Mucosa of stomach (tissue), 1 donor: ENCODE measurements at regions not wholly inside any gene's neighbourhood (a gene's known extent, or its start where the extent isn't known, plus 50 kb on each side); places are given as distances from the start of the nearest gene placed in this dataset.

Source experiments
- H3K27me3 ChIP-seq: one replicate; pipeline ENCODE4 v1.7.0; 2013; ENCODE audit warnings: mild to moderate bottlenecking, low read length; ENCODE audit not compliant: control insufficient read depth, insufficient read depth
- H3K36me3 ChIP-seq: one replicate; pipeline ENCODE4 v1.7.0; 2013; ENCODE audit warnings: low read length; ENCODE audit not compliant: control insufficient read depth, insufficient read depth
- H3K4me1 ChIP-seq: one replicate; pipeline ENCODE4 v1.7.0; 2013; ENCODE audit warnings: mild to moderate bottlenecking, low read length; ENCODE audit not compliant: control insufficient read depth, insufficient read depth
- H3K4me3 ChIP-seq: one replicate; pipeline ENCODE4 v1.7.0; 2013; ENCODE audit warnings: low read length
- H3K9ac ChIP-seq: one replicate; pipeline ENCODE4 v1.7.0; 2013; ENCODE audit warnings: mild to moderate bottlenecking, low read length, moderate library complexity
- H3K9me3 ChIP-seq: one replicate; pipeline ENCODE4 v1.7.0; 2013; ENCODE audit warnings: mild to moderate bottlenecking, low read length, moderate library complexity; ENCODE audit not compliant: control insufficient read depth
- donor health status: Pancreatic carcinoma.

GRCh38 chr12:127237151-127237550, 1029.8 kb upstream of the TMEM132C start:
- H3K4me1 ChIP-seq = no peaks in the 10 kb centered on the region
- no peak overlapping the region for H3K9ac ChIP-seq
- H3K27me3 ChIP-seq = no peaks in the 10 kb centered on the region
- no peaks in the 10 kb centered on the region for H3K9me3 ChIP-seq
- H3K36me3 ChIP-seq = no peaks in the 10 kb centered on the region
- no peak overlapping the region for H3K4me3 ChIP-seq

GRCh38 chr12:127238107-127238506, 1028.9 kb upstream of the TMEM132C start:
- Histone ChIP-seq H3K4me1 (no peaks in the 10 kb centered on the region), H3K27me3 (no peaks in the 10 kb centered on the region)

GRCh38 chr12:127239781-127240180, 1027.2 kb upstream of the TMEM132C start:
- Histone ChIP-seq H3K36me3 (no peaks in the 10 kb centered on the region), H3K9ac (no peak overlapping the region), H3K27me3 (no peaks in the 10 kb centered on the region), H3K4me1 (no peaks in the 10 kb centered on the region), H3K4me3 (no peak overlapping the region), H3K9me3 (no peaks in the 10 kb centered on the region)

More at GRCh38 chr12:127238107-127238506, 1028.9 kb upstream of the TMEM132C start:
- Histone ChIP-seq H3K9ac (no peak overlapping the region), H3K4me3 (no peak overlapping the region), H3K9me3 (no peaks in the 10 kb centered on the region), H3K36me3 (no peaks in the 10 kb centered on the region)

GRCh38 chr12:127240249-127240929, 1026.6 kb upstream of the TMEM132C start:
- Histone ChIP-seq H3K4me3 (no peak overlapping the region), H3K9me3 (no peaks in the 10 kb centered on the region), H3K36me3 (no peaks in the 10 kb centered on the region), H3K4me1 (no peaks in the 10 kb centered on the region), H3K9ac (no peak overlapping the region), H3K27me3 (no peaks in the 10 kb centered on the region)

- H3K9me3 ChIP-seq = no peaks in the 10 kb centered on the region
- H3K9ac ChIP-seq = no peak overlapping the region
- no peaks in the 10 kb centered on the region for H3K36me3 ChIP-seq
- H3K4me3 ChIP-seq = no peak overlapping the region
- H3K27me3 ChIP-seq = no peaks in the 10 kb centered on the region
- no peaks in the 10 kb centered on the region for H3K4me1 ChIP-seq
Measured at GRCh38 chr12:127241072-127241817, 1025.7 kb upstream of the TMEM132C start.

- no peaks in the 10 kb centered on the region for H3K36me3 ChIP-seq
- H3K4me3 ChIP-seq = no peak overlapping the region
- H3K27me3 ChIP-seq = no peaks in the 10 kb centered on the region
- H3K9me3 ChIP-seq = no peaks in the 10 kb centered on the region
- no peak overlapping the region for H3K9ac ChIP-seq
- no peaks in the 10 kb centered on the region for H3K4me1 ChIP-seq
Measured at GRCh38 chr12:127245009-127245408, 1022.0 kb upstream of the TMEM132C start.

GRCh38 chr12:127245437-127245836, 1021.5 kb upstream of the TMEM132C start:
- H3K4me1 ChIP-seq = no peaks in the 10 kb centered on the region
- no peaks in the 10 kb centered on the region for H3K9me3 ChIP-seq
- H3K9ac ChIP-seq = no peak overlapping the region
- H3K4me3 ChIP-seq = no peak overlapping the region
- no peaks in the 10 kb centered on the region for H3K36me3 ChIP-seq
- no peaks in the 10 kb centered on the region for H3K27me3 ChIP-seq

- Histone ChIP-seq H3K4me3 (no peak overlapping the region), H3K4me1 (no peaks in the 10 kb centered on the region), H3K27me3 (no peaks in the 10 kb centered on the region), H3K36me3 (no peaks in the 10 kb centered on the region), H3K9me3 (no peaks in the 10 kb centered on the region), H3K9ac (no peak overlapping the region)
Measured at GRCh38 chr12:127247937-127248336, 1019.0 kb upstream of the TMEM132C start.

GRCh38 chr12:127249428-127249827, 1017.5 kb upstream of the TMEM132C start:
- no peaks in the 10 kb centered on the region for H3K27me3 ChIP-seq
- no peak overlapping the region for H3K4me3 ChIP-seq
- H3K9ac ChIP-seq = no peak overlapping the region
- H3K9me3 ChIP-seq = no peaks in the 10 kb centered on the region
- no peaks in the 10 kb centered on the region for H3K4me1 ChIP-seq
- H3K36me3 ChIP-seq = no peaks in the 10 kb centered on the region

GRCh38 chr12:127253797-127254327, 1013.1 kb upstream of the TMEM132C start:
- H3K36me3 ChIP-seq = no peaks in the 10 kb centered on the region
- H3K4me1 ChIP-seq = no peaks in the 10 kb centered on the region
- no peak overlapping the region for H3K4me3 ChIP-seq

GRCh38 chr12:127254420-127254955, 1012.5 kb upstream of the TMEM132C start:
- Histone ChIP-seq H3K4me1 (no peaks in the 10 kb centered on the region), H3K9me3 (no peaks in the 10 kb centered on the region), H3K9ac (no peak overlapping the region), H3K4me3 (no peak overlapping the region), H3K27me3 (no peaks in the 10 kb centered on the region), H3K36me3 (no peaks in the 10 kb centered on the region)

More at GRCh38 chr12:127253797-127254327, 1013.1 kb upstream of the TMEM132C start:
- Histone ChIP-seq H3K9me3 (no peaks in the 10 kb centered on the region), H3K9ac (no peak overlapping the region), H3K27me3 (no peaks in the 10 kb centered on the region)

- H3K4me3 ChIP-seq = no peak overlapping the region
- no peaks in the 10 kb centered on the region for H3K4me1 ChIP-seq
- no peaks in the 10 kb centered on the region for H3K36me3 ChIP-seq
- no peaks in the 10 kb centered on the region for H3K27me3 ChIP-seq
- H3K9ac ChIP-seq = no peak overlapping the region
- H3K9me3 ChIP-seq = no peaks in the 10 kb centered on the region
Measured at GRCh38 chr12:127257366-127257935, 1009.5 kb upstream of the TMEM132C start.
